AG09309 (cell line): ENCODE measurements at regions not wholly inside any gene's neighbourhood (a gene's known extent, or its start where the extent isn't known, plus 50 kb on each side); places are given as distances from the start of the nearest gene placed in this dataset.

ENCODE experiments used
- DNase-seq: peaks from one replicate; pipeline ENCODE4 v3.0.0-alpha.2; 2010; ENCODE audit warnings: low read depth
- H3K4me3 ChIP-seq: 2 replicates; pipeline ENCODE4 v1.5.1; 2011; ENCODE audit warnings: mild to moderate bottlenecking, low read depth, low read length, moderate library complexity; ENCODE audit not compliant: control insufficient read depth
- TF ChIP-seq, protein P1 (sequence below): IDR thresholded peaks from 2 replicates; pipeline ENCODE4 v1.5.1; 2011; ENCODE audit warnings: mild to moderate bottlenecking, low read depth, low read length, inconsistent platforms; ENCODE audit not compliant: insufficient read depth, control insufficient read depth; ENCODE audit errors: missing control alignments

DNA sequence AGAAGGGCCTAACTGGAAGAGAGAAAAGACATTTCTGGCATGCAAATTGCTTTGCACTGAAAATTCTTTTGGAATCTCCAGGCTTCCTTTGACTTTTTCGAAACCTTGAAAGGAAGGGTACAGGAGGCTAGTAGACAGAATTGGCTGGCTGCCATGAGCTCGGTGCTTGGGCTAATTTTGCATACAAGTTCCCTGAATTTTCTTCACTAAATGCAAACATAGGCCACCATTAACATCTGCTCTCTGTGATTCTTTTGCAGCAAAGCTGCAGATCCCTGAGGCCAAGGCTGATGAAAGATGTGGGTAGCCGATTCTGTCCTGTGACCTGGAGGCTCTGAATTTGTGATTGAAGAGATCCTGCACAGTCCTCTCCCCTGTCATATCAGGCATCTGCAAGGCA lies 247.8 kb upstream of the MCTP2 start:
- no peak overlapping the region for H3K4me3 ChIP-seq
- no peak for DNase-seq

DNA sequence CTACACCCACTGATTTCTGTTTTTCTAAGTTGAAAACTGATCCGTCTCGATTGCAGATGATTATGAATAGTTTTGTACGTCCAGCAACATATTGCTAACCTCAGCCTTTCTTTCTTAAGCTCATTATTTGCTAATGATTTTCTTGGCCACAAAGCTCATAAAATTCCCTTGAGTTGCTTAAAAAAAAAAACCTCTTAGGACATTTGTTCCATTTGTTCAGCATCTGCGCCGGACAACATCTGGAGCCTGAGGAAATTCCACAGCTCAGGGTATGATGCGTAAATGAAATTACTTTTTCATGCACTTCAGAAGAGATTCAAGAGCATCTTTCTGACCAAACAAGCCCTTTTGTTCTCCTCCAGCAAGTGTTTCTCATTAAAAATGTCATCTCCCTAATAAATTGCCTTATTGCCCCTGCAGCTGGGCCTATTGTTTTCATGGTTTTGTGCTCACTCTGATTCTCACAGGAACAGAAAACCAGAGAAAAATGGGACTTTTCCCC lies 249.1 kb upstream of the MCTP2 start:
- no peak for DNase-seq
- TF ChIP-seq, protein P1, sequence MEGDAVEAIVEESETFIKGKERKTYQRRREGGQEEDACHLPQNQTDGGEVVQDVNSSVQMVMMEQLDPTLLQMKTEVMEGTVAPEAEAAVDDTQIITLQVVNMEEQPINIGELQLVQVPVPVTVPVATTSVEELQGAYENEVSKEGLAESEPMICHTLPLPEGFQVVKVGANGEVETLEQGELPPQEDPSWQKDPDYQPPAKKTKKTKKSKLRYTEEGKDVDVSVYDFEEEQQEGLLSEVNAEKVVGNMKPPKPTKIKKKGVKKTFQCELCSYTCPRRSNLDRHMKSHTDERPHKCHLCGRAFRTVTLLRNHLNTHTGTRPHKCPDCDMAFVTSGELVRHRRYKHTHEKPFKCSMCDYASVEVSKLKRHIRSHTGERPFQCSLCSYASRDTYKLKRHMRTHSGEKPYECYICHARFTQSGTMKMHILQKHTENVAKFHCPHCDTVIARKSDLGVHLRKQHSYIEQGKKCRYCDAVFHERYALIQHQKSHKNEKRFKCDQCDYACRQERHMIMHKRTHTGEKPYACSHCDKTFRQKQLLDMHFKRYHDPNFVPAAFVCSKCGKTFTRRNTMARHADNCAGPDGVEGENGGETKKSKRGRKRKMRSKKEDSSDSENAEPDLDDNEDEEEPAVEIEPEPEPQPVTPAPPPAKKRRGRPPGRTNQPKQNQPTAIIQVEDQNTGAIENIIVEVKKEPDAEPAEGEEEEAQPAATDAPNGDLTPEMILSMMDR, result no peak

More for the DNA sequence above, 247.8 kb upstream of the MCTP2 start:
- TF ChIP-seq, protein P1, result no peak

DNA sequence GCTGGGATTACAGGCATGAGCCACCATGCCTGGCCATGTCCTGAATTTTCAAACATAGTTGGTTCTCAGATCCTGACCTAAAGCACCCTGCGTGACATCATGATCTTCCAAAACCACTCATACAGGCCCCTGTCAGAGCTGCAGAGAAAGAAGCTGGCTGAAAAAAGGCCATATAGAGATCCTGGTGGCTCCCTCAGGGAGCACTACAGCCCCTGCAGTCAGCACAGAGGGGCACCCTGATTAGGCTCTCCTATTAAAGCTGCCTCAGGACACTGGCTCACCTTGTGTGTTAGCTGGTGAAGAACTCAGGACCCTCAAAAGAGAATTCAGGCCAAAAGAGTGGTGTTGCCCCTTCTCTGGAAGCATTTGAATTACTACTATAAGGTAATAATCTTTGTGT lies 249.7 kb upstream of the MCTP2 start:
- no peak overlapping the region for H3K4me3 ChIP-seq
- TF ChIP-seq, protein P1, result no peak
- DNase-seq, result no peak

More for the DNA sequence above, 249.1 kb upstream of the MCTP2 start:
- no peak overlapping the region for H3K4me3 ChIP-seq

DNA sequence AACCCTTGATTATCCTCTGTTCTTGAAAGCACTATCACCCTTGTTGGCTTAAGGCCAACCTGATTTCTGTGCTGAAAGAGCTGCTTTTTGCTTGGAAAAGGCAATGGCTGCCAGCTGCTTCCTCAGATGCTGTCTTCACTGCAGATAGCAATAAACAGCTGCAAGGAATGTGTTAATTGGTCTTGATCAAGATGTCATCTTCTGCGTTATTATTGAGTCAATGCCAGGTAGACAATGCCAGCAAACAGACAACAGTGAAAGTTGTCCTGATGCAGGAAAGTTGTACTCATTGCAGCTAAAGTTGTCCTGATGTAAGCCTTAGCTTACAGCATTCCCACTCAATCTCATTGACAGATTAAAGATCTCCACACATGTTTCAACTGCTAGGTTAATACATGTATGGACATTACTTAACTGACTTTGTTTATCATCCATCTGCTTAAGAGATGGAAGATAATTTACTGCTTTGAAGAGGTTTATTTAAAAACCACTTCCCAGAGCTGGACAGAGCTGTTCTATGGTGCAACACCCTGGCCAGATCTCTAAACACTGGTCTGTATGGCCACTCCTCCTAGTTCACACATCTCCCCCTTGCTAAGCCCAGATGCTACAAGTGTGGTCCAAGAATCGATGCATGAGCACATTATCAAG lies 251.0 kb upstream of the MCTP2 start:
- DNase-seq, result no peak
- H3K4me3 ChIP-seq, result no peak overlapping the region
- TF ChIP-seq, protein P1, result no peak

DNA sequence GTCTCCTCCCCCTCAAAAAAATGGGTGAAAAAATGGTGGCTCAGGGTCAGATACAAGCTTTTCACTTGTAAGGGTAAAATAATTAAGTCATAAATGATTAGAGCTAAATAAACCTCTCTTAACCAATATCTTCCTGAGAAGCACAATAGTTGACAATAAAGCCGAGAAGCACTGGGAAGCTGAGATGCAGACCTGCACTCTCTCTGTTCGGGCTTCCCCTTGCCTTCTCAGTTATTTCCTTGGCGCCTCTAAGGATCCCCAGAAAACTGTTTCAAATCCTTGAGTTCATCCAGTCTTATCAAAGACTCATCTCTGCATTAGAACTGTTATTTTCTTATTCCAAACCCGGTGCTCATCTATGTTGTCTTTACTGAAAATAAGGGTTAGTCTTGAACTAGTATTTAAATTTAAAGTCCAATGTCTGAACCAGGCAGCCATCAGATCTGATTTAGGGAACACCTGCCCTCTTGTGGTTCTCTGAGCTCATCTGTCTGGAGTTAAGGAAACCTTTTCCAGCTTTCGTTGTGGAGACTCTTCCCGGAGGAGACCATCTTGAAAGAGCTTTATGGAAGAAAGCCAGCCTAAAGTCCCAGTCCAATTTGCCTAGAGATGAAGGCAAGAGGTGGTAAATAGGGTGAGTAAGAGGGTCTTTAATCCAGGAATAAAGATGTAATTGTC lies 256.4 kb upstream of the MCTP2 start:
- no peak for DNase-seq
- TF ChIP-seq, protein P1, result peak; percentile 37
- H3K4me3 ChIP-seq, result no peak overlapping the region

DNA sequence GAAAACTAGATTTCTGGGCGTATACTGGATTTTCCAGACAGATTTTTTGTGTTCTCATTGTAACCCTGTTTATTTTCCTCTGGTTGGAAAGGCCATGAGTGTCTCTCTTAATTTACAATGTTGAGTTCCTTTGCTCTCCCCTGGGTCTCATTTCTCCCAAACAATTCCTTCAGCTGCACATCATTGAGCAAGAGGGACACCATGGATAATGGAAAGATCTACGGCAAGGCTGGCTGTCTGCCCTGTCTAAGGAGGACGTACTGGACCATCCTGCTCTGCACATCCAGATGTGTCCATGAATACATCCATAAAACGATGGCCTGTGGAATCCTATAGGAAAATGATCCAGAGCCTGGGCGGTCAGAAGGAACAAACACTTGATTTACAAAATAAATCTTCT lies 258.1 kb upstream of the MCTP2 start:
- TF ChIP-seq, protein P1, result no peak
- DNase-seq, result no peak
- no peak overlapping the region for H3K4me3 ChIP-seq
